Vagina (tissue), 2 donors: ENCODE measurements at regions not wholly inside any gene's neighbourhood (a gene's known extent, or its start where the extent isn't known, plus 50 kb on each side); places are given as distances from the start of the nearest gene placed in this dataset.

Source experiments
- DNase-seq, 2 donors: peaks; one replicate each; pipeline ENCODE4 v3.0.0-alpha.2; 2017; ENCODE audit errors: extremely low spot score in 2 of 2
- H3K27ac ChIP-seq: fragments of 200-600 bp; sonication (generic); one replicate; pipeline ENCODE4 v1.5.1; 2019
- H3K27me3 ChIP-seq: fragments of 200-600 bp; sonication (generic); one replicate; pipeline ENCODE4 v1.5.1; 2019
- H3K36me3 ChIP-seq, 2 donors: fragments of 200-600 bp; sonication (generic); one replicate each; pipeline ENCODE4 v1.5.1; 2017 to 2019
- H3K4me1 ChIP-seq: fragments of 200-600 bp; sonication (generic); one replicate; pipeline ENCODE4 v1.5.1; 2019
- H3K4me3 ChIP-seq, 2 donors: fragments of 200-600 bp; sonication (generic); 1 replicate in 1 of 2; 2 replicates in 1 of 2; pipeline ENCODE4 v1.5.1; 2016 to 2019
- H3K9me3 ChIP-seq: fragments of 200-600 bp; sonication (generic); one replicate; pipeline ENCODE4 v1.5.1; 2019
- POLR2A ChIP-seq, 2 donors: fragments of 450-650 bp; IDR thresholded peaks; one replicate each; pipeline ENCODE4 v1.6.1; 2017; ENCODE audit warnings: antibody characterized with exemption in 2 of 2, mild to moderate bottlenecking in 2 of 2, moderate library complexity in 2 of 2
- POLR2AphosphoS5 ChIP-seq, 2 donors: sonication (generic); formaldehyde crosslinking; IDR thresholded peaks; one replicate each; pipeline ENCODE4 v1.9.0; 2017; ENCODE audit warnings: antibody characterized with exemption in 2 of 2, mild to moderate bottlenecking in 2 of 2, low read depth in 1 of 2; ENCODE audit not compliant: insufficient read depth in 1 of 2
- intact Hi-C: fragments of 100-400 bp; cut with DNase I; formaldehyde crosslinking; loops from one replicate; pipeline ENCODE4 v1.15.1; 2023
- TF ChIP-seq, protein P1 (sequence below), 3 experiments: fragments of 450-650 bp in 2 of 3; fragments of 200-600 bp in 1 of 3; sonication (generic) in 1 of 3; IDR thresholded peaks; one replicate each; pipeline ENCODE4 v1.5.1; 2017 to 2019; ENCODE audit warnings: antibody characterized with exemption in 3 of 3, mild to moderate bottlenecking in 2 of 3, moderate library complexity in 2 of 3

DNA sequence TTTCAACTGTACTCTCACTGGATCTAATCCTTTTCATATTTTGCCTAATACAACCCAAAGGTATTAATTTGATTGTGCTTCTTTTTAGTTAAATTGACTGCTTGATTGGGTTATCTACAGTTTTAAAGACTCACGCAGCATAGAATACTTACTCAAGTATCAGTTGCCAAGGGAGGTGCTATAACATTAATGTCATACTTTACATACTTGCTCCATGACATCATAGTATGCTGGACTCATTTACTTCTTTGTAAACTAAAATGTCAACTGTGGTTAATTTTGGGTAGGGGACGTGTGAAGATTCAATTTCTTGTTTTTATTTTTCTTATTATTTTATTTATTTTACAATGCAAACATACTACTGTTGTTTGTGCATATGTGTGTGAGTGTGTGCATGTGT lies 716.2 kb upstream of the VRK2 start:
- no peak for DNase-seq
- Histone ChIP-seq H3K36me3 (no peaks in the 10 kb centered on the region), H3K4me3 (no peak overlapping the region), H3K9me3 (no peaks in the 10 kb centered on the region), H3K27me3 (no peaks in the 10 kb centered on the region), H3K4me1 (no peaks in the 10 kb centered on the region), H3K27ac (no peak overlapping the region)
- intact Hi-C loops, result no loop called here
- TF ChIP-seq POLR2AphosphoS5 (IDR thresholded peaks at IDR 0.05; ENCODE audit: insufficient read depth in 1 of 2, low read depth in 1 of 2), result no peak

DNA sequence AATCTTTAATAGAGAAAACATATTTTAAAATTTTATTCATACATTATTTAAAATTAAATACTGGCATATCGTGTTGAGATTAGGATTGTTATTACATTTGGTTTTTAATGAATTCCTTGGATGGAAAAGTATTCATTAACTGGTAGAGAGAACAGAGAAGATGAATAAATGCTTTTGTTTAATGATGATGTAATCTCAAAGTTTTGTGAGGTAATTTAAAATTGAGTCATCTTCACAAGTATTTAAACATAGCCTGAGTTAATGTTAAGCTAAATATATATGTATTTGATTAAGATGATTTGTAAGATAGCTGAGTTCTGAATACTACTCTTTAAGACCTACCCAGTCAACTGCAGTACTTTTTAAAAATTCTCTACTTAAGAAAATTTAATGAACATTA lies 713.4 kb upstream of the VRK2 start:
- Histone ChIP-seq H3K27ac (no peak overlapping the region), H3K4me1 (no peaks in the 10 kb centered on the region), H3K36me3 (no peaks in the 10 kb centered on the region), H3K9me3 (no peaks in the 10 kb centered on the region), H3K4me3 (no peak overlapping the region), H3K27me3 (no peaks in the 10 kb centered on the region)
- intact Hi-C loops, result no loop called here
- TF ChIP-seq, protein P1, sequence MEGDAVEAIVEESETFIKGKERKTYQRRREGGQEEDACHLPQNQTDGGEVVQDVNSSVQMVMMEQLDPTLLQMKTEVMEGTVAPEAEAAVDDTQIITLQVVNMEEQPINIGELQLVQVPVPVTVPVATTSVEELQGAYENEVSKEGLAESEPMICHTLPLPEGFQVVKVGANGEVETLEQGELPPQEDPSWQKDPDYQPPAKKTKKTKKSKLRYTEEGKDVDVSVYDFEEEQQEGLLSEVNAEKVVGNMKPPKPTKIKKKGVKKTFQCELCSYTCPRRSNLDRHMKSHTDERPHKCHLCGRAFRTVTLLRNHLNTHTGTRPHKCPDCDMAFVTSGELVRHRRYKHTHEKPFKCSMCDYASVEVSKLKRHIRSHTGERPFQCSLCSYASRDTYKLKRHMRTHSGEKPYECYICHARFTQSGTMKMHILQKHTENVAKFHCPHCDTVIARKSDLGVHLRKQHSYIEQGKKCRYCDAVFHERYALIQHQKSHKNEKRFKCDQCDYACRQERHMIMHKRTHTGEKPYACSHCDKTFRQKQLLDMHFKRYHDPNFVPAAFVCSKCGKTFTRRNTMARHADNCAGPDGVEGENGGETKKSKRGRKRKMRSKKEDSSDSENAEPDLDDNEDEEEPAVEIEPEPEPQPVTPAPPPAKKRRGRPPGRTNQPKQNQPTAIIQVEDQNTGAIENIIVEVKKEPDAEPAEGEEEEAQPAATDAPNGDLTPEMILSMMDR (IDR thresholded peaks at IDR 0.05), result no peak
- TF ChIP-seq POLR2A (IDR thresholded peaks at IDR 0.05), result no peak
- no peak for TF ChIP-seq POLR2AphosphoS5 (IDR thresholded peaks at IDR 0.05; ENCODE audit: insufficient read depth in 1 of 2, low read depth in 1 of 2)
- DNase-seq, result no peak

DNA sequence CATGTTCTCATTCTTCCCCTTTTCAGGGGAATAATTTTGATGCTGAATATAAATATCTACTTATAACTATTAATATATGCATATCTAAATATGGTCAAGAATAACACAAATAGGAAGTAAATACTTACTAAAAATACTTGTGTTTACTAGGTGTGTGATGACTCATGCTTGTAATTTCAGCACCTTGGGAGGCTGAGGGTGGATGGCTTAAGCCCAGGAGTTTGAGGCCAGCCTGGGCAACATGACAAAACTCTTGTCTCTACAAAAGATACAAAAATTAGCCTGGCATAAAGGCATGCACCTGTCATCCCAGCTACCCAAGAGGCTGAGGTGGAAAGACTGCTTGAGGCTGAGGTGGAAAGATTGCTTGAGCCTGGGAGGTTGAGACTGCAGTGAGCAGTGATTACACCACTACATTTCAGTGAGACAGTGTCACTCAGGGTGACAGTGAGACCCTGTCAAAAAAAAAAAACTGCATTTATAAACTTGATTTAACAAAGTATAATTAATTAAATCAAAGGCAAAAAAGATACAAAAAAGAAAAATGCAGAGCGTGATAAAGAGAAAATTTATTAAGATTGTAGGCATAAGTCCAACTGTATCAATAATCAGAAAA lies 703.1 kb upstream of the VRK2 start:
- H3K4me1 ChIP-seq, result no peaks in the 10 kb centered on the region
- no peaks in the 10 kb centered on the region for H3K27me3 ChIP-seq
- H3K36me3 ChIP-seq, result no peaks in the 10 kb centered on the region
- no peak for DNase-seq
- H3K27ac ChIP-seq, result no peak overlapping the region
- intact Hi-C loops, result no loop called here
- TF ChIP-seq POLR2A (IDR thresholded peaks at IDR 0.05) (no peak), POLR2AphosphoS5 (IDR thresholded peaks at IDR 0.05; ENCODE audit: insufficient read depth in 1 of 2, low read depth in 1 of 2) (no peak)
- TF ChIP-seq, protein P1 (IDR thresholded peaks at IDR 0.05), result no peak
- no peaks in the 10 kb centered on the region for H3K9me3 ChIP-seq
- H3K4me3 ChIP-seq, result no peak overlapping the region

DNA sequence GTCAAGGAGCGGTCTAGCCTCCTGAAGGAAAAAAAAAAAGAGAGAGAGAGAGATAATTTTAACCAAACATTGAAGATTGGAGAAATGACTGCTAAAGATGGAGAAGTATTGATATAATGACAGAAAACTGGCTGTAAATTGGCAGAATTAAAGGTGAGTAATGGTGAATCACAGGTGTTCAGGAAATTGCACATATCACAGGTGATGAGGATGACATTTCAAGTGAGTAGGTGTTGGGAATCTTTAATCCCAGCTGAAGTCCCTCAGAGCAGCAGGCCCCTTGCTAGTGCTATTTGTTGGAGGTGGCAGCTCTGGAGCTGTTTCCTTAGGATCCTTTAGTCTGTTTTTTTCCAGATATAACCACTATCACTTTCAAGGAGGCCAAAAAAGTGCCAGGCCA lies 678.4 kb upstream of the VRK2 start:
- Histone ChIP-seq H3K36me3 (no peaks in the 10 kb centered on the region), H3K4me1 (no peaks in the 10 kb centered on the region), H3K27me3 (no peaks in the 10 kb centered on the region), H3K9me3 (no peaks in the 10 kb centered on the region), H3K4me3 (no peak overlapping the region), H3K27ac (no peak overlapping the region)
- intact Hi-C loops, result no loop called here
- TF ChIP-seq POLR2AphosphoS5 (IDR thresholded peaks at IDR 0.05; ENCODE audit: insufficient read depth in 1 of 2, low read depth in 1 of 2), result no peak
- DNase-seq, result no peak

DNA sequence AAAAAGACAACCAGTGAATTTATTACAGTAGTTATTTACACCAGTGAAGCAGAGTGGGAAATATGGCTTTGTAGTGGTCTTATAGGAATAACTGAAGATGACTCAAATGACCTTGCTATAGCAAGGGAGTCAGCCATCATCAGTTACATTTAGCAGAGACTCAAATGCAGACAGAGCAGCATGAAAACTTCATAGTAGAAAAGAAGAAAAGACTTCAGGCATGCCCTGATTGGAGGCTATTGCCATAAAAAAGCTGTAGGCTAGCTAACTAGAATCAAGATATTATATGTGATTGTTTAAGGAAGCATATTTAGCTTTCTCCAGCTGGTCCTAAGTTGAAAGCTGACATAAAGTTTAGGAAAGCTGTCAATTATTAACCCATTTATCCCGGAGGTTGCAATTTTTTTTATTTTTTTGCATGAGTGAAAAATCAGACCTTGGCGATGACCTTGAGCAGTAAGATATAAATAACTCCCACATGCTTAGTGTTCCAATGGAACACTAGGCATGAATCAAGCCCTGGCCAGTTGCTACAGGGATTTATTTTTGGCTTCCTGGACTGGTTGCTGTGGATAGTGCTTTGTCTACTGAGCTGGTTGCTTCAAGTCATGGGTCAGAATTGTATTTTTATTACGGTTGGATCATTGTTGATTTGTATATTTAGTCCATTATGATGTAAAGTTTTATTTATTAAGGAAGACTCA lies 675.6 kb upstream of the VRK2 start:
- Histone ChIP-seq H3K27ac (no peak overlapping the region), H3K4me3 (no peak overlapping the region), H3K4me1 (no peaks in the 10 kb centered on the region), H3K9me3 (no peaks in the 10 kb centered on the region), H3K27me3 (no peaks in the 10 kb centered on the region), H3K36me3 (no peaks in the 10 kb centered on the region)
- TF ChIP-seq, protein P1 (IDR thresholded peaks at IDR 0.05), result no peak
- TF ChIP-seq POLR2AphosphoS5 (IDR thresholded peaks at IDR 0.05; ENCODE audit: insufficient read depth in 1 of 2, low read depth in 1 of 2) (no peak), POLR2A (IDR thresholded peaks at IDR 0.05) (no peak)
- DNase-seq, result no peak
- intact Hi-C loops, result no loop called here
